ENCODE measurements at regions not wholly inside any gene's neighbourhood (a gene's known extent, or its start where the extent isn't known, plus 50 kb on each side); places are given as distances from the start of the nearest gene placed in this dataset.
A peak's percentile ranks its signal among the peaks of the same experiment; 100 is the strongest.

GRCh38 chr7:112622159-112622715, 141.4 kb downstream of the LSMEM1 start:
- no peak; the same call in 2 of the 3 replicates for ATAC-seq
- TF ChIP-seq CSRNP3 (CRISPR knock-in tag; IDR thresholded peaks at IDR 0.05) (no peak), ESRRG (CRISPR knock-in tag; IDR thresholded peaks at IDR 0.05) (no peak), ZFP3 (CRISPR knock-in tag; IDR thresholded peaks at IDR 0.05) (no peak), ZC3H10 (CRISPR knock-in tag; IDR thresholded peaks at IDR 0.05) (no peak), ZFP30 (CRISPR knock-in tag; IDR thresholded peaks at IDR 0.05) (no peak), ARNTL (CRISPR knock-in tag; IDR thresholded peaks at IDR 0.05; ENCODE audit: borderline replicate concordance, low read depth) (no peak), ZNF70 (CRISPR knock-in tag; IDR thresholded peaks at IDR 0.05) (no peak), ZNF565 (CRISPR knock-in tag; conservative IDR thresholded peaks at IDR 0.05; ENCODE audit: low read depth) (no peak), SNAI2 (CRISPR knock-in tag; IDR thresholded peaks at IDR 0.05) (no peak), CSDC2 (CRISPR knock-in tag; IDR thresholded peaks at IDR 0.05) (no peak), CREB5 (CRISPR knock-in tag; IDR thresholded peaks at IDR 0.05; ENCODE audit: low read depth) (no peak)

- no peak for ATAC-seq
- TF ChIP-seq CREB5 (CRISPR knock-in tag; IDR thresholded peaks at IDR 0.05; ENCODE audit: low read depth) (no peak), GLIS3 (CRISPR knock-in tag; IDR thresholded peaks at IDR 0.05) (no peak), TSHZ2 (CRISPR knock-in tag; IDR thresholded peaks at IDR 0.05) (no peak), ZC3H10 (CRISPR knock-in tag; IDR thresholded peaks at IDR 0.05) (no peak), RARB (CRISPR knock-in tag; IDR thresholded peaks at IDR 0.05) (no peak)
Measured at GRCh38 chr7:112624416-112624815, 143.6 kb downstream of the LSMEM1 start.

GRCh38 chr7:112630565-112630964, 149.8 kb downstream of the LSMEM1 start:
- no peak for TF ChIP-seq ZNF8 (CRISPR knock-in tag; IDR thresholded peaks at IDR 0.05)
- no peak for TF ChIP-seq OSR1 (CRISPR knock-in tag; IDR thresholded peaks at IDR 0.05)
- TF ChIP-seq ESRRG (CRISPR knock-in tag; IDR thresholded peaks at IDR 0.05): no peak

GRCh38 chr7:112634107-112634506, 153.3 kb downstream of the LSMEM1 start:
- no peak for ATAC-seq
- TF ChIP-seq TSHZ2 (CRISPR knock-in tag; IDR thresholded peaks at IDR 0.05): no peak
- no peak for TF ChIP-seq GLIS3 (CRISPR knock-in tag; IDR thresholded peaks at IDR 0.05)
- TF ChIP-seq TOX (CRISPR knock-in tag; IDR thresholded peaks at IDR 0.05; ENCODE audit: borderline replicate concordance): no peak
- no peak for TF ChIP-seq SNAI2 (CRISPR knock-in tag; IDR thresholded peaks at IDR 0.05)
- TF ChIP-seq POU6F1 (CRISPR knock-in tag; IDR thresholded peaks at IDR 0.05; ENCODE audit: borderline replicate concordance, low read depth): no peak
- no peak for TF ChIP-seq ZFP3 (CRISPR knock-in tag; IDR thresholded peaks at IDR 0.05)
- no peak for TF ChIP-seq CSDC2 (CRISPR knock-in tag; IDR thresholded peaks at IDR 0.05)

More at GRCh38 chr7:112630565-112630964, 149.8 kb downstream of the LSMEM1 start:
- ATAC-seq: peak; percentile 18; the same call in 1 of the 3 replicates

All from SK-N-SH treated with all-trans-retinoic acid at 6 μM for 48 hours (cell line).